ENCODE measurements at regions not wholly inside any gene's neighbourhood (a gene's known extent, or its start where the extent isn't known, plus 50 kb on each side); places are given as distances from the start of the nearest gene placed in this dataset.

DNA sequence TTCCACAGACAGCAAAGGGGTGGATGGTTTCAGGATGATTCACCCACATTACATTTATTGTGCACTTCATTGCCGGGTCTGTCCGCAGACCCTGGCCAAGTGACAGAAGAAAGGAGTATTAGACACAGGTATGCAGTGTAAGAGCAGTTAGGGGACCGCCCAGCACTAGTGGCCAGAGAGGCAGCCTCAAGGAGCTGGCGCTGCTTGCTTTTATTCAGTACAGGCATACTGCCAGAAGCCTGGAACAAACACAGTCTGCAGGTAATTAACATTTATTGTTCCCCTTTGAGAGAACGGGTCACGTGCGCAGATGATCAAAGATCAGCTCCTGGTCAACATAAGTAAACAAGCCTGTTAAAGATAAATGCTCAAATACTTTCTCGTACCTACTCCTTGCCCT, 1639.0 kb upstream of the IGFBP7 start:
- no peaks in the 10 kb centered on the region for H3K27me3 Mint-ChIP-seq
- H3K4me1 Mint-ChIP-seq = no peaks in the 10 kb centered on the region
- no peak overlapping the region for H3K27ac Mint-ChIP-seq
- peaks cover 5% of the 10 kb centered on the region for H3K9me3 Mint-ChIP-seq
- no peaks in the 10 kb centered on the region for H3K36me3 Mint-ChIP-seq (ENCODE audit: low read depth)
- ATAC-seq (replicated peaks) = no peak
- H3K4me3 Mint-ChIP-seq = no peak overlapping the region

- Mint-ChIP-seq H3K4me1 (no peaks in the 10 kb centered on the region), H3K4me3 (no peak overlapping the region), H3K27ac (no peak overlapping the region), H3K27me3 (no peaks in the 10 kb centered on the region), H3K9me3 (peaks cover 20% of the 10 kb centered on the region), H3K36me3 (ENCODE audit: low read depth) (no peaks in the 10 kb centered on the region)
- ATAC-seq (replicated peaks) = no peak
Measured at GRCh38 chr4:58740897-58741296, 1630.7 kb upstream of the IGFBP7 start.

GRCh38 chr4:58739275-58739674, 1629.1 kb upstream of the IGFBP7 start:
- Mint-ChIP-seq H3K36me3 (ENCODE audit: low read depth) (no peaks in the 10 kb centered on the region), H3K27ac (no peak overlapping the region), H3K4me3 (no peak overlapping the region), H3K9me3 (peaks cover 20% of the 10 kb centered on the region), H3K4me1 (no peaks in the 10 kb centered on the region), H3K27me3 (no peaks in the 10 kb centered on the region)
- ATAC-seq (replicated peaks) = no peak

DNA sequence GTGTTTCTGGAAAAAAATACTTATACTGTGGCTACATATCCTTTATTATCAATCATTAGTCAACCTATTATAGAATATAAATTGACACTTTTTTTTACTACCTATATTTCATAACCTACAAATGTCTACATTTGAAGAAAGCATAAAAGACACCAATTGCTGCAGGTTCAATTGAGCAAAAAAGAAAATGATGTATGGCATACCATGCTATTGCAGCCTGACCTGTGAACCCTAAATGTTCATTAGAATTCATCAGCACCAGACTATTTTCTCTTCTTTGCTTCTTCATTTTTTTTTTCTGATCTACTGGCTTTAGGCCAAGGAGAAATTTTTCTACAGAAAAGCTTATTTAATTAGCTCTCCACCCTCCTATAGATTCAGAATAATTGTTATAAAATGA, 1628.2 kb upstream of the IGFBP7 start:
- Mint-ChIP-seq H3K9me3 (peaks cover 20% of the 10 kb centered on the region), H3K36me3 (ENCODE audit: low read depth) (no peaks in the 10 kb centered on the region), H3K27ac (no peak overlapping the region), H3K27me3 (no peaks in the 10 kb centered on the region), H3K4me1 (no peaks in the 10 kb centered on the region), H3K4me3 (no peak overlapping the region)
- no peak for ATAC-seq (replicated peaks)

GRCh38 chr4:58734030-58734674, 1624.0 kb upstream of the IGFBP7 start:
- no peaks in the 10 kb centered on the region for H3K4me1 Mint-ChIP-seq
- ATAC-seq (replicated peaks) = no peak
- H3K27ac Mint-ChIP-seq = no peak overlapping the region
- H3K36me3 Mint-ChIP-seq (ENCODE audit: low read depth) = no peaks in the 10 kb centered on the region
- H3K9me3 Mint-ChIP-seq = peaks cover 14% of the 10 kb centered on the region
- no peak overlapping the region for H3K4me3 Mint-ChIP-seq
- H3K27me3 Mint-ChIP-seq = no peaks in the 10 kb centered on the region

DNA sequence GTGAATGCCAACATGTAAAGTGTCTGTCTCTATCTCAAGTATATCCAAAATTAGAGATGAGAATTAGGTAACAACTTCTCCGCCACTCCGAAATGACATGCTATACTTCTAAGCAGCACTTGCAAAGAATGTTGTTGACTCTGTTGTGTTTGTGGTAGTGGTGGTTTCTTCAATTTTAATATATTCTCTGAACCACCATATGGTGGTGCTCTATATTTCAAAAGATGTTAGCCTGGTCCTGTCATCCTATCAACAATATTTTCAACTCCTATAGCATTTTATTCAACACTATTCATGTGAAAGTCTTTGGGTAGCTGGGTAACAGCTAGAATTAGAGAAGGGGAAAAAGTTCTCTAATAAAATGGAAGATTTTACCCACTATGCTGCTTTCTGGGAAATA, 1622.8 kb upstream of the IGFBP7 start:
- Mint-ChIP-seq H3K9me3 (peaks cover 14% of the 10 kb centered on the region), H3K4me1 (no peaks in the 10 kb centered on the region), H3K27ac (no peak overlapping the region), H3K4me3 (no peak overlapping the region), H3K36me3 (ENCODE audit: low read depth) (no peaks in the 10 kb centered on the region), H3K27me3 (no peaks in the 10 kb centered on the region)
- no peak for ATAC-seq (replicated peaks)

GRCh38 chr4:58723954-58724353, 1613.8 kb upstream of the IGFBP7 start:
- H3K27ac Mint-ChIP-seq = no peak overlapping the region
- H3K36me3 Mint-ChIP-seq (ENCODE audit: low read depth) = no peaks in the 10 kb centered on the region
- no peaks in the 10 kb centered on the region for H3K27me3 Mint-ChIP-seq
- no peak for ATAC-seq (replicated peaks)
- H3K4me3 Mint-ChIP-seq = no peak overlapping the region
- H3K9me3 Mint-ChIP-seq = peaks cover 8% of the 10 kb centered on the region
- no peaks in the 10 kb centered on the region for H3K4me1 Mint-ChIP-seq

DNA sequence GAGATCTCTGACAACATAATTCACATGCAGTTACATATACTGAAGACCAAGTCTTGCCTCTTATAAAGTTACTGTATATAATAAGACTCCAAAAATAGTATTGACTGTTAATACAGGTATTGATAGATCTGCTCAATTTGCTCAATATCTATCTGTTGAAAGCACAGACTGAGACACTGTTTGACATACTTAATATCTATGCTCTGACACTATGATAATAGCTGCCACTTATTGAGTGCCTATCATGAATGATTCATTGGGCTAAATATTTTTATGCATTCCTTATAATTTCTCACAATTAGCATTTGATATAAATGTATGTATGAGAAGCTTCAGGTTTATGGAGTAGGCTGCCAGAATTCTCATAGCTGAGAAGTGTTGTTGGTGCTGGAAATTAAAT, 1600.9 kb upstream of the IGFBP7 start:
- no peaks in the 10 kb centered on the region for H3K27me3 Mint-ChIP-seq
- no peaks in the 10 kb centered on the region for H3K4me1 Mint-ChIP-seq
- no peaks in the 10 kb centered on the region for H3K36me3 Mint-ChIP-seq (ENCODE audit: low read depth)
- H3K27ac Mint-ChIP-seq = no peak overlapping the region
- H3K9me3 Mint-ChIP-seq = peaks cover 13% of the 10 kb centered on the region
- no peak for ATAC-seq (replicated peaks)
- H3K4me3 Mint-ChIP-seq = no peak overlapping the region

- Mint-ChIP-seq H3K27ac (no peak overlapping the region), H3K4me1 (no peaks in the 10 kb centered on the region), H3K9me3 (peaks cover 7% of the 10 kb centered on the region), H3K36me3 (ENCODE audit: low read depth) (no peaks in the 10 kb centered on the region), H3K27me3 (no peaks in the 10 kb centered on the region), H3K4me3 (no peak overlapping the region)
- no peak for ATAC-seq (replicated peaks)
Measured at GRCh38 chr4:58688568-58688967, 1578.4 kb upstream of the IGFBP7 start.

DNA sequence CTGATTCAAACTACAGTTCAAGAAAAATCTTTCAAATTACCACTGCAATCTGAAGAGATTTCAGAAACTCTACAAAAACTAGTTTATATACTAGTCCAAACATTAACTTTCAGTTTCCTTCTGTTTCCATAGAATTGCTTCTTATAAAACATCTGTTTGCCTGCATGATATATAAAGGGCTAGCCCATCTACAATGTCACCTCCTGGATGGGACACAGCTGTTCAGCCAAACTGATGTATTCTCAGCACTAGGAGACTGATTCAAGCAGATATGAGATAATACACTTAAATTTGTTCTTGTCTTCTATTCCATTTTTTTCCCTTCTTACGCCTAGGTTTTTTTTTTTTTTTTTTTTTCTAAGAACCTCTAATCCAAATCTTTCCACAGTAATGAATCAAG, 1569.7 kb upstream of the IGFBP7 start:
- no peak overlapping the region for H3K27ac Mint-ChIP-seq
- ATAC-seq (replicated peaks) = no peak
- H3K27me3 Mint-ChIP-seq = no peaks in the 10 kb centered on the region
- H3K9me3 Mint-ChIP-seq = no peaks in the 10 kb centered on the region
- H3K4me1 Mint-ChIP-seq = no peaks in the 10 kb centered on the region
- no peak overlapping the region for H3K4me3 Mint-ChIP-seq
- no peaks in the 10 kb centered on the region for H3K36me3 Mint-ChIP-seq (ENCODE audit: low read depth)

- ATAC-seq (replicated peaks) = no peak
- H3K27me3 Mint-ChIP-seq = no peaks in the 10 kb centered on the region
- no peak overlapping the region for H3K27ac Mint-ChIP-seq
- no peaks in the 10 kb centered on the region for H3K4me1 Mint-ChIP-seq
- H3K4me3 Mint-ChIP-seq = no peak overlapping the region
- no peaks in the 10 kb centered on the region for H3K36me3 Mint-ChIP-seq (ENCODE audit: low read depth)
- H3K9me3 Mint-ChIP-seq = no peaks in the 10 kb centered on the region
Measured at GRCh38 chr4:58679051-58679450, 1568.9 kb upstream of the IGFBP7 start.

GRCh38 chr4:58669783-58670182, 1559.6 kb upstream of the IGFBP7 start:
- Mint-ChIP-seq H3K4me1 (no peaks in the 10 kb centered on the region), H3K27ac (no peak overlapping the region), H3K36me3 (ENCODE audit: low read depth) (no peaks in the 10 kb centered on the region), H3K4me3 (no peak overlapping the region), H3K27me3 (no peaks in the 10 kb centered on the region), H3K9me3 (peaks cover 16% of the 10 kb centered on the region)
- no peak for ATAC-seq (replicated peaks)

- Mint-ChIP-seq H3K27me3 (no peaks in the 10 kb centered on the region), H3K9me3 (peaks cover 21% of the 10 kb centered on the region), H3K27ac (no peak overlapping the region), H3K4me1 (no peaks in the 10 kb centered on the region), H3K36me3 (ENCODE audit: low read depth) (no peaks in the 10 kb centered on the region), H3K4me3 (no peak overlapping the region)
- no peak for ATAC-seq (replicated peaks)
Measured at GRCh38 chr4:58665649-58666048, 1555.5 kb upstream of the IGFBP7 start.

DNA sequence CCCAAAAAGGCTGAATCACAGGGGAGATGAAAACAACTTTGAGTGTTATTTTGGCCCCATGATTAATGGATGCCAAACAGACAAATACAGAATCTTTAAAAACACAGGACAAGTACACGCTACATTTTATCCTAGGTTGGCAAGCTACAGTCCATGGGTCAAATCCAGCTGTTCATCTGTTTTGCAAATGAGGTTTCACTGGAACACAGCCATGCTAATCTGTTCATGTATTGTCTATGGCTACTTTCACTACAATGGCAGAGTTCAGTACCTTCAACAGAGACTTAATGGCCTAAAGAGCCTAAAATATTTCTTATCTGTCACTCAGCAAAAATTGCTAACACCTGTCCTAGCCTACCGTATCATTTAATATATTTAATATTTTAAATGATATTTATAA, 1548.5 kb upstream of the IGFBP7 start:
- no peak overlapping the region for H3K27ac Mint-ChIP-seq
- H3K36me3 Mint-ChIP-seq (ENCODE audit: low read depth) = no peaks in the 10 kb centered on the region
- H3K4me1 Mint-ChIP-seq = no peaks in the 10 kb centered on the region
- H3K27me3 Mint-ChIP-seq = no peaks in the 10 kb centered on the region
- H3K4me3 Mint-ChIP-seq = no peak overlapping the region
- H3K9me3 Mint-ChIP-seq = peaks cover 31% of the 10 kb centered on the region
- ATAC-seq (replicated peaks) = no peak

GRCh38 chr4:58653251-58653650, 1543.1 kb upstream of the IGFBP7 start:
- Mint-ChIP-seq H3K27ac (no peak overlapping the region), H3K4me1 (no peaks in the 10 kb centered on the region), H3K4me3 (no peak overlapping the region), H3K36me3 (ENCODE audit: low read depth) (no peaks in the 10 kb centered on the region), H3K9me3 (peaks cover 35% of the 10 kb centered on the region), H3K27me3 (no peaks in the 10 kb centered on the region)
- no peak for ATAC-seq (replicated peaks)

DNA sequence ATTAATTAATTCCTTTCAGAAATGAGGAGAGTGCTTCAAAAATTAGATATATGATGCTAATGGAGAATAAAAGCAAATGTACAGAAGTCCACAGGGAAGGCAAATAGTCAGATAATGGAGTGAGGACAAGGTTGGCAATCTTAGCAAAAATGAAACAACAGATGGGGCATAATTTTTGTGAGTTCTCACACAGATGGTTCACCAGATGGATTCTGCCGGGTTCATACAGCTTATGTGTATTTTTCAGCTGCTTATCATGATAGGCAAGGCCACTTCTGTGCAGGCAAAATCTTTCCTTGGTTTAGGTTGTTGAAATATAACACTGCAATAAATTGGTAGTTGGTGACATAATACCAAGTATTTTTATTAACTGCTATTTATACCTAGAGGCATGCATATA, 1539.0 kb upstream of the IGFBP7 start:
- Mint-ChIP-seq H3K36me3 (ENCODE audit: low read depth) (no peaks in the 10 kb centered on the region), H3K9me3 (peaks cover 17% of the 10 kb centered on the region), H3K4me3 (no peak overlapping the region), H3K4me1 (no peaks in the 10 kb centered on the region), H3K27ac (no peak overlapping the region), H3K27me3 (no peaks in the 10 kb centered on the region)
- ATAC-seq (replicated peaks) = no peak

Measured in activated T-helper 17 cell treated with anti-CD3 and anti-CD28 coated beads, Interleukin-2, amount 50 U/mL, for 72 hours (primary cell).